ENCODE measurements at regions not wholly inside any gene's neighbourhood (a gene's known extent, or its start where the extent isn't known, plus 50 kb on each side); places are given as distances from the start of the nearest gene placed in this dataset.
"Not testable (repeated sequence)": the region's sequence is repeated elsewhere in the genome, so short reads cannot be mapped to it uniquely, and the experiment has no call there.

DNA sequence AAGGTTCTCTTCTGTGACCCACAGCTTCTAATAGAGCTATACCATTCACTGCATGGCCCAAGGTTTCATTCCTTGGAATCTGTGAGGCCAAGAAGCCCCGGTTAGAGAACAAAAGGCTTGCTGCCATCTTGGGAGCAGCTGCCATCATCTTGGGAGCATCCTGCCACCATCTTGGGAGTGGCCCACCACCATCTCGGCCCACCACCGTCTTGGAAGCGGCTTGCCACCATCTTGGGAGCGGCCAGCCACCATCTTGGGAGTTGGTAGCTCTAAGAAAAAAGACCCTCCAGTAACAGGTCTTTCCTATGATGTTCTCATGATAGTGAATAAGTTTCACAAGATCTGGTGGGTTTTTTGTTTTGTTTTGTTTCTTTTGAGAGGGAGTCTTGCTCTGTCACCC, 703.9 kb upstream of the ANO3 start:
- Histone ChIP-seq H3K36me3 (no peaks in the 10 kb centered on the region), H3K27me3 (no peaks in the 10 kb centered on the region), H3K9me3 (no peaks in the 10 kb centered on the region), H3K27ac (no peak overlapping the region), H3K4me3 (no peak overlapping the region), H3K4me1 (no peaks in the 10 kb centered on the region)
- WGBS, 2 donors, result 93 to 100% methylated on average over 2 to 5 of the region's 5 CpGs
- TF ChIP-seq EP300 (IDR thresholded peaks at IDR 0.05) (no peak), POLR2AphosphoS5 (IDR thresholded peaks at IDR 0.05) (no peak), POLR2A (IDR thresholded peaks at IDR 0.05) (no peak)
- TF ChIP-seq, protein P1, sequence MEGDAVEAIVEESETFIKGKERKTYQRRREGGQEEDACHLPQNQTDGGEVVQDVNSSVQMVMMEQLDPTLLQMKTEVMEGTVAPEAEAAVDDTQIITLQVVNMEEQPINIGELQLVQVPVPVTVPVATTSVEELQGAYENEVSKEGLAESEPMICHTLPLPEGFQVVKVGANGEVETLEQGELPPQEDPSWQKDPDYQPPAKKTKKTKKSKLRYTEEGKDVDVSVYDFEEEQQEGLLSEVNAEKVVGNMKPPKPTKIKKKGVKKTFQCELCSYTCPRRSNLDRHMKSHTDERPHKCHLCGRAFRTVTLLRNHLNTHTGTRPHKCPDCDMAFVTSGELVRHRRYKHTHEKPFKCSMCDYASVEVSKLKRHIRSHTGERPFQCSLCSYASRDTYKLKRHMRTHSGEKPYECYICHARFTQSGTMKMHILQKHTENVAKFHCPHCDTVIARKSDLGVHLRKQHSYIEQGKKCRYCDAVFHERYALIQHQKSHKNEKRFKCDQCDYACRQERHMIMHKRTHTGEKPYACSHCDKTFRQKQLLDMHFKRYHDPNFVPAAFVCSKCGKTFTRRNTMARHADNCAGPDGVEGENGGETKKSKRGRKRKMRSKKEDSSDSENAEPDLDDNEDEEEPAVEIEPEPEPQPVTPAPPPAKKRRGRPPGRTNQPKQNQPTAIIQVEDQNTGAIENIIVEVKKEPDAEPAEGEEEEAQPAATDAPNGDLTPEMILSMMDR (IDR thresholded peaks at IDR 0.05), result no peak
- ATAC-seq (ENCODE audit: low FRiP score in 2 of 2) (no peak), DNase-seq (peak in 1 of 2 donors; percentile 5)

DNA sequence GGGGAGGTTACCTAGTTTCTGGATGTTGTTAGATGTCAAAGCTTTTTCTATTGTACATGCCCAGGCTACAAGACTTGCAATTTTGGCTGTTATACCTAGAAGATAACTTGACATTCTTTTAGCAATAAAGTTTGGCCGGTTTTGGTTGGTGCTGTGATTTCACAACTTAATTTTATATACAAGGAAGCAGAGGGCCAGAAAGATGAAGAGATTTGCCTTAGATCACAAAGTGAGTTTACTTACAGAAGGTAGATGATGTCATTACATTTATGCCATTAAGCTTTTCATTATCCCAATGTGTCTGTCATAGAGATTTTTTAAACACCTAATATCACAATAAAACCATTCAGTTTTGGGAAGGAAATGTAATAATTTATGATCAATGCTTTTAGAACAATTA, 698.7 kb upstream of the ANO3 start:
- no peaks in the 10 kb centered on the region for H3K36me3 ChIP-seq
- no peaks in the 10 kb centered on the region for H3K4me1 ChIP-seq
- no peaks in the 10 kb centered on the region for H3K9me3 ChIP-seq
- ATAC-seq (ENCODE audit: low FRiP score in 2 of 2) (no peak), DNase-seq (no peak)
- H3K27ac ChIP-seq, result no peak overlapping the region
- TF ChIP-seq, protein P1 (IDR thresholded peaks at IDR 0.05), result no peak
- TF ChIP-seq POLR2A (IDR thresholded peaks at IDR 0.05) (no peak), POLR2AphosphoS5 (IDR thresholded peaks at IDR 0.05) (no peak), EP300 (IDR thresholded peaks at IDR 0.05) (no peak)
- H3K27me3 ChIP-seq, result no peaks in the 10 kb centered on the region
- 60 to 62% methylated on average over 1 of the region's 1 CpG for WGBS, 2 donors
- no peak overlapping the region for H3K4me3 ChIP-seq

DNA sequence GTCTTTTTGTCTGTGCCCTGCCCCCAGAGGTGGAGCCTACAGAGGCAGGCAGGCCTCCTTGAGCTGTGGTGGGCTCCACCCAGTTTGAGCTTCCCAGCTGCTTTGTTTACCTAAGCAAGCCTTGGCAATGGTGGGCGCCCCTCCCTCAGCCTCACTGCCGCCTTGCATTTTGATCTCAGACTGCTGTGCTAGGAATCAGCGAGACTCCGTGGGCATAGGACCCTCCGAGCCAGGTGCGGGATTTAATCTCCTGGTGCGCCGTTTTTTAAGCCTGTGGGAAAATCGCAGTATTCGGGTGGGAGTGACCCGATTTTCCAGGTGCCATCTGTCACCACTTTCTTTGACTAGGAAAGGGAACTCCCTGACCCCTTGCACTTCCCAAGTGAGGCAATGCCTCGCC, 682.7 kb upstream of the ANO3 start:
- H3K27ac ChIP-seq; H3K4me3 ChIP-seq; DNase-seq; H3K9me3 ChIP-seq; H3K4me1 ChIP-seq; H3K36me3 ChIP-seq; H3K27me3 ChIP-seq; ATAC-seq (ENCODE audit: low FRiP score in 2 of 2): not testable (repeated sequence)
- WGBS, 2 donors, result 88 to 95% methylated on average over 11 to 12 of the region's 12 CpGs

GRCh38 chr11:25650319-25650718, 681.6 kb upstream of the ANO3 start:
- TF ChIP-seq POLR2A (IDR thresholded peaks at IDR 0.05) (no peak), EP300 (IDR thresholded peaks at IDR 0.05) (no peak), POLR2AphosphoS5 (IDR thresholded peaks at IDR 0.05) (no peak)
- TF ChIP-seq, protein P1 (IDR thresholded peaks at IDR 0.05), result no peak
- Histone ChIP-seq H3K4me1 (no peaks in the 10 kb centered on the region), H3K9me3 (no peaks in the 10 kb centered on the region), H3K36me3 (no peaks in the 10 kb centered on the region), H3K27ac (no peak overlapping the region), H3K4me3 (no peak overlapping the region), H3K27me3 (no peaks in the 10 kb centered on the region)
- ATAC-seq (ENCODE audit: low FRiP score in 2 of 2) (no peak), DNase-seq (no peak)
- 91 to 92% methylated on average over 12 of the region's 12 CpGs for WGBS, 2 donors

DNA sequence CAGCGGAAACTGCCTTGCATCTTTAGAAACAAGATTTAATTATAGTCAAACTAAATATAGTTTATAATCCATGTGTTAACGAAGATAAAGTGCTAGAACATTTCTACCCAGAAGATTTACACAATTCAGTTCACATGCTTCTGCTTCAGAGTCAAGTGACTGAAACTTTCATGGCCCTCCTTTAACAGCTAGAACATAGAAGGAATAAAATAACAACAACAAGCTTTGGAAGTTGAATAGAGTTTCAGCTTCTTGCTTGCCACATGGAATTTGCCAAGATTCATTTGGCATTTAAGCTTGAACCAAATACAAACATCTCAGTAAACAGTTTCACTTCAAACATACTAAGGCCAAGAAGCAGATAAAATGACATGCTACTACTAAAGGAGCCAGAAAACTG, 676.3 kb upstream of the ANO3 start:
- WGBS, 2 donors, result 66 to 79% methylated on average over 2 of the region's 2 CpGs
- ATAC-seq (ENCODE audit: low FRiP score in 2 of 2), result no peak

More for the DNA sequence above, 676.3 kb upstream of the ANO3 start:
- Histone ChIP-seq H3K9me3 (no peaks in the 10 kb centered on the region), H3K36me3 (no peaks in the 10 kb centered on the region), H3K27me3 (no peaks in the 10 kb centered on the region), H3K4me1 (no peaks in the 10 kb centered on the region), H3K27ac (no peak overlapping the region), H3K4me3 (no peak overlapping the region)
- TF ChIP-seq, protein P1 (IDR thresholded peaks at IDR 0.05), result no peak
- no peak for TF ChIP-seq POLR2AphosphoS5 (IDR thresholded peaks at IDR 0.05)
- no peak for TF ChIP-seq EP300 (IDR thresholded peaks at IDR 0.05)
- DNase-seq, result no peak

Data from upper lobe of left lung (tissue), 6 donors.